Glutamatergic neuron (in vitro differentiated cells): ENCODE measurements at regions not wholly inside any gene's neighbourhood (a gene's known extent, or its start where the extent isn't known, plus 50 kb on each side); places are given as distances from the start of the nearest gene placed in this dataset.

Experiments
- DNase-seq: peaks from one replicate; pipeline ENCODE4 v3.0.0; 2022
- H3K27ac Mint-ChIP-seq: one replicate; pipeline ENCODE4 v1.8.0; 2020; ENCODE audit warnings: mild to moderate bottlenecking, mixed read lengths, inconsistent platforms; ENCODE audit not compliant: unreplicated experiment
- H3K27me3 Mint-ChIP-seq: one replicate; pipeline ENCODE4 v1.8.0; 2020; ENCODE audit warnings: mild to moderate bottlenecking, moderate library complexity, mixed read lengths, inconsistent platforms; ENCODE audit not compliant: unreplicated experiment
- H3K36me3 Mint-ChIP-seq: one replicate; pipeline ENCODE4 v1.8.0; 2020; ENCODE audit warnings: mild to moderate bottlenecking, mixed read lengths, inconsistent platforms; ENCODE audit not compliant: unreplicated experiment
- H3K4me1 Mint-ChIP-seq: one replicate; pipeline ENCODE4 v1.8.0; 2020; ENCODE audit warnings: mild to moderate bottlenecking, low read depth, mixed read lengths, inconsistent platforms; ENCODE audit not compliant: unreplicated experiment
- H3K4me3 Mint-ChIP-seq: one replicate; pipeline ENCODE4 v1.8.0; 2020; ENCODE audit warnings: mild to moderate bottlenecking, mixed read lengths, inconsistent platforms; ENCODE audit not compliant: unreplicated experiment
- H3K9me3 Mint-ChIP-seq: one replicate; pipeline ENCODE4 v1.8.0; 2020; ENCODE audit warnings: mild to moderate bottlenecking, moderate library complexity, mixed read lengths, inconsistent platforms; ENCODE audit not compliant: unreplicated experiment
- TF ChIP-seq, protein P1 (sequence below): fragments of 200-600 bp; sonication (generic); IDR thresholded peaks from one replicate; pipeline ENCODE4 v1.5.0; 2021; ENCODE audit not compliant: partially characterized antibody, unreplicated experiment

- Mint-ChIP-seq H3K27me3 (peaks cover 3% of the 10 kb centered on the region), H3K4me1 (peaks cover 3% of the 10 kb centered on the region), H3K36me3 (no peaks in the 10 kb centered on the region), H3K4me3 (no peak overlapping the region), H3K9me3 (peaks cover 2% of the 10 kb centered on the region), H3K27ac (no peak overlapping the region)
- TF ChIP-seq, protein P1, sequence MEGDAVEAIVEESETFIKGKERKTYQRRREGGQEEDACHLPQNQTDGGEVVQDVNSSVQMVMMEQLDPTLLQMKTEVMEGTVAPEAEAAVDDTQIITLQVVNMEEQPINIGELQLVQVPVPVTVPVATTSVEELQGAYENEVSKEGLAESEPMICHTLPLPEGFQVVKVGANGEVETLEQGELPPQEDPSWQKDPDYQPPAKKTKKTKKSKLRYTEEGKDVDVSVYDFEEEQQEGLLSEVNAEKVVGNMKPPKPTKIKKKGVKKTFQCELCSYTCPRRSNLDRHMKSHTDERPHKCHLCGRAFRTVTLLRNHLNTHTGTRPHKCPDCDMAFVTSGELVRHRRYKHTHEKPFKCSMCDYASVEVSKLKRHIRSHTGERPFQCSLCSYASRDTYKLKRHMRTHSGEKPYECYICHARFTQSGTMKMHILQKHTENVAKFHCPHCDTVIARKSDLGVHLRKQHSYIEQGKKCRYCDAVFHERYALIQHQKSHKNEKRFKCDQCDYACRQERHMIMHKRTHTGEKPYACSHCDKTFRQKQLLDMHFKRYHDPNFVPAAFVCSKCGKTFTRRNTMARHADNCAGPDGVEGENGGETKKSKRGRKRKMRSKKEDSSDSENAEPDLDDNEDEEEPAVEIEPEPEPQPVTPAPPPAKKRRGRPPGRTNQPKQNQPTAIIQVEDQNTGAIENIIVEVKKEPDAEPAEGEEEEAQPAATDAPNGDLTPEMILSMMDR: no peak
- DNase-seq: no peak
These were observed 242.9 kb downstream of the FOXA2 start for GRCh38 chr20:22341508-22341907.

GRCh38 chr20:22339946-22340345 is 244.4 kb downstream of the FOXA2 start:
- no peak for DNase-seq
- H3K9me3 Mint-ChIP-seq: peaks cover 2% of the 10 kb centered on the region
- H3K27me3 Mint-ChIP-seq: peaks cover 3% of the 10 kb centered on the region
- H3K4me1 Mint-ChIP-seq: peaks cover 3% of the 10 kb centered on the region
- TF ChIP-seq, protein P1: no peak
- no peak overlapping the region for H3K27ac Mint-ChIP-seq
- no peak overlapping the region for H3K4me3 Mint-ChIP-seq
- no peaks in the 10 kb centered on the region for H3K36me3 Mint-ChIP-seq

- H3K4me3 Mint-ChIP-seq: no peak overlapping the region
- H3K27ac Mint-ChIP-seq: no peak overlapping the region
- no peaks in the 10 kb centered on the region for H3K36me3 Mint-ChIP-seq
- H3K27me3 Mint-ChIP-seq: peaks cover 3% of the 10 kb centered on the region
- H3K4me1 Mint-ChIP-seq: peaks cover 3% of the 10 kb centered on the region
- DNase-seq: no peak
- H3K9me3 Mint-ChIP-seq: peaks cover 2% of the 10 kb centered on the region
- TF ChIP-seq, protein P1: peak; percentile 86
These were observed 245.1 kb downstream of the FOXA2 start for GRCh38 chr20:22339091-22339881.

DNA sequence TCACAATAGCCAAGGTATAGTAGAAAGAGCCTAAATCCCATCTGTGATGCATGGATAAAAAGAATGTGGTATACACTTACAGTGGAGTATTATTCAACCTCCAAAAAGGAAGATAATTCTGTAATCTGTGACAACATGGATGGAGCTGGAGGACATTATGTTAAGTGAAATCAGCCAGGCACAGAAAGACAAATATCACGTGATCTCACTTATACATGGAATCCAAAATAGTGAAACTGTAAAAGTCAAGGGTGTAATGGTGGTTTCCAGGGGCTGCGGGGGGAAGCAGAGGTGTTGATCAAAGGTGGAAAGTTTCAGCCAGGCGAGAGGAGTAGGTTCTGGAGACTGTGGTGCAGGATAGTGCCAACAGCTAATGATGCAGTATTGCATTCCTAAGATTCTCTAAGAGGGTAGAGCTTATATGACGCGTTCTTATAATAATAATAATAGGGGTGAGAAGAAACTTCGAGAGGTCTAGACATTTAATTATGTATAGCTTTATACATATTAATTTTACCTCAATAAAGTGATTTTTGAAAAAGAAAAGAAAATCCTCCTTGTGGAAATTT is 246.1 kb downstream of the FOXA2 start:
- peaks cover 2% of the 10 kb centered on the region for H3K27me3 Mint-ChIP-seq
- H3K4me3 Mint-ChIP-seq: no peak overlapping the region
- H3K9me3 Mint-ChIP-seq: peaks cover 2% of the 10 kb centered on the region
- H3K27ac Mint-ChIP-seq: no peak overlapping the region
- TF ChIP-seq, protein P1: no peak
- H3K36me3 Mint-ChIP-seq: no peaks in the 10 kb centered on the region
- no peak for DNase-seq
- peaks cover 3% of the 10 kb centered on the region for H3K4me1 Mint-ChIP-seq

DNA sequence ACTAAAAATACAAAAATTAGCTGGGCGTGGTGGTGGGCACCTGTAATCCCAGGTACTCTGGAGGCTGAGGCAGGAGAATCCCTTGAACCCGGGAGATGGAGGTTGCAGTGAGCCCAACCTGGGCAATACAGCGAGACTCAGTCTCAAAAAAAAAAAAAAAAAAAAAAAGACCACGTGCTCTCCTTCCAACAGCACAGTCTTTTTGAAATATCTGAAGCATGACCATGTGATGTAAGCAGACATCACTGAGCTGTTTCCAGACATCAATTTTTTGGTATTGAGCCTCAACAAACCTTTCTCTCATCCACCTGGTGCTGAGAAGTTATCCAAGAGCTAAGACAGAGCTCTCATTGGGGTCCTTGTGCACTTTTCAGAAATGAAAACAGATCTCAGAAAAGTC is 249.2 kb downstream of the FOXA2 start:
- Mint-ChIP-seq H3K27ac (no peak overlapping the region), H3K4me3 (no peak overlapping the region), H3K27me3 (peaks cover under 1% of the 10 kb centered on the region), H3K36me3 (no peaks in the 10 kb centered on the region), H3K9me3 (no peaks in the 10 kb centered on the region), H3K4me1 (no peaks in the 10 kb centered on the region)
- no peak for DNase-seq
- TF ChIP-seq, protein P1: no peak
